NCI-H2171 (cell line): ENCODE measurements at regions not wholly inside any gene's neighbourhood (a gene's known extent, or its start where the extent isn't known, plus 50 kb on each side); places are given as distances from the start of the nearest gene placed in this dataset.

Experiments
- DNase-seq: peaks from one replicate; lab custom pipeline; 2025; lab: John Stamatoyannopoulos, UW

GRCh38 chr12:125193376-125194152 is 128.3 kb downstream of the AACS start:
- DNase-seq: no peak

DNA sequence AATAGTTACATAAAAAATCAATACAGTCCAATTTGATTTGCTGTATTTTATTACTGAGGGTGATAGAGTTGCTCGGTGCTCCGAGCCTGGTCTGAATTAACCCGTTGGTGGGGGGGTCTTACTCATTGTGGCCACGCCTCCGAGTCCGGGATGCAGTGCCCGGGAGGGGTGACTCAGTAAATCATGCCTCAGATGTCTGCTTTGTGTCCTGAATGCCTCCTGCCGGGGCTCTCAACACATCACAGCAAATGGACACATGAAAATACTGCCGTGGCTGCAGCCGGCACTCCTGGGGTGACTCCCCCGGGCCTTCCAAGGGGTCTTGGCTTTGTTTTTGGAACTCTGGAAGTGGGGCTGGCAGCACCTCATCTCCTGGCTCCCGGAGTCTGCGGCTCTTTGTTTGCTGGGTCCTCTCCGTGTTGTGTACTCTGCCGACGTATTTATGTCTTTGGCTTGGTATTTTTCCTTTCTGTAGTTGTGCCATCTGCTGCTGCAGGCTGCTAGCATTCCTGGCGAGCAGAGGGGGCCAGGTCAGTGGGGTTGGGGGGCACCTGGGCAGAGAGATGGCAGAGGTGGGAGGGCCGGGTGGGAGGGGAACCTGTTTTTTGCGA is 129.0 kb downstream of the AACS start:
- no peak for DNase-seq

DNA sequence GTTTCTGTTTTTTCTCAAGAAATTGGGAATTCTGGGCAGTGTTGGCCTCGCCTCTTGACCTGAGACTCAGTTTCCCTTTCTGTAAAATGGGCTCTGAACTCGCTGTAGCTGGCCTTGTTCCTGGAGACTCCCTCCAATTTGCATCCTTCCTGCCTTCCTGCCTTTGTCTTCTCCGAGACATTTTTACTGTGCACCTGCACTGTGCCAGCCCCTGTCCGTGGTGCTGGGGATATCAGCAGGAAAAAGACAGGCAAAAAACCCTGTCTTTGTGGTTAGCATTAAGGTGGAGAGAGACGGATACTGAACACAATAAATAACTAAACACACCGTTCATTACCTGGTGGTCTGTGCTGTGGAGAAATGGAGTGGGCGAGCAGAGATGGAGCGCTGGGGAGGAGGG is 129.8 kb downstream of the AACS start:
- DNase-seq: no peak

- no peak for DNase-seq
Observed at GRCh38 chr12:125197326-125197725, 132.1 kb downstream of the AACS start.

GRCh38 chr12:125198652-125199051 is 133.4 kb downstream of the AACS start:
- DNase-seq: no peak

DNA sequence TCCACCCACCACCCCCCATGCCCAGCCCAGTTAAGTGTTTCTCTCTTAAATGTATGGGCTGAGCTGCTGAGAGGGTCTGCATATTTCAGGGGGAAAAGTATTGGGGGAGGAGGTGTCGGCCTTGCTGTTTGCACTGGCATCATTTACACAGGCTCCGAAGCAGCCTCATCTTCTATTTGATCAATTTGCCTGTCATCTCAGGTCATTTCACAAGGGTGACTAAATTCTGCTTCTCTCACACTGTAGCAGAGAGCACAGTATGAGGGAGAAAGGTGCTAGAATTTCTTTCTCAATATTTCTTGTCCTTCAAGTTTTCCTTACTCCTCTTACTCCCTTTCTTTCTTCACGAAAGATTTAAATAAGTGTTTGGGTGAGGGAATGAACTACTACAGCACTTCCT is 135.9 kb downstream of the AACS start:
- DNase-seq: no peak

DNA sequence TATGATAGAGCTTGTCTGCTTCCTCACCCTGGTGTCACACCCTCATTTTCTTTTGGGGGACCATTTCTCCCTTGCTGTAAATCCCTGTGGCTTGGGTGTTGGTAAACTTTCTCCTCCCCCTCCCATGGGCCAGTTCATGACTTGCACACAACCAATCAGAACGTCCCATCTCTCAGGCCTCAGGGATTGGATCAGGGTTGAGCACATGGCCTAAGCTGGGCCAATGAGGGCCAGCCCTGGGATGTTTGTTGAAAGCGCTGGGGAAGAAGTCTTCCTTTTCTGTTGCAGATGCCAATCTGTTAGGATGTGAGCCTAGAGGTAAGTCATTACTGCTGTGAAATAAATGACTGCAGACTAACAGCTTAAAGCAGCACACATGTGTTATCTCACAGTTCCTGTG is 136.7 kb downstream of the AACS start:
- no peak for DNase-seq

DNA sequence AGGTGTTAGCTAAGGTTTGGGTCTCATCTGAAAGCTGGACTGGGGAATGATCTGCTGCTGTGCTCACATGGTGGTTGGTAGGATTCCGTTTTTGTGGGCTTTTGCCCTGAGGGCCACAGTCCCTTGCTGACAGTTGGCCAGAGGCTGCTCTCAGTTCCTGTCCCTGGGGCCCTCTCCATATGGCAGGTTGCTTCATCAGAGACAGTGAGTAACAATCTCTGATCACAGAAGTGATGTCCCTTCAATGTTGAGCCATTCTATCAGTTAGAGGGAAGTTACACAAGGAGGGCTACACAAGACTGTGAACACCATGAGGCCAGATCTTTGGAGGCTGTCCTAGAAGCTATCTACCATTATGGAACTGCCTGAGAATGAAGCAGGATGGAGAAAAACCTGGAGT is 137.2 kb downstream of the AACS start:
- no peak for DNase-seq

GRCh38 chr12:125203145-125203765 is 138.0 kb downstream of the AACS start:
- peak; percentile 15 for DNase-seq

DNA sequence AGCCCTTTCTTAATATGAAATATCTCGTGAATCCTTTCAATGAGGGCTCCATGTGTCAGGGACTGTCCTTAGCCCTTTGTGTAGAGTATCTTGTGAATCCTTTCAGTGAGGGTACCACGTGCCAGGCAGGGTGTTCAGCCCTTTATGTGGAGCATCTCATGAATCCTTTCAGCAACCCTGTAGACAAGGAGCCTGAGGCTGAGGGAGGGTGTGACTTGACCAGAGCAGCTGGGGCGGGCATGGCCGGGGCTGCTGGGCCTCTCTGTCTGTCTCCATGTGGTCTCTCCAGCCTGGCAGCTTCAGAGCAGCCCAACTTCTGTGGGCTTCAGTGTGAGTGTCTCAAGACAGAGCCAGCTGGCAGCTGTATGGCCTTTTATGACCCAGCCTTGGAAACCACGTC is 140.2 kb downstream of the AACS start:
- no peak for DNase-seq

GRCh38 chr12:125206711-125207110 is 141.5 kb downstream of the AACS start:
- no peak for DNase-seq

DNA sequence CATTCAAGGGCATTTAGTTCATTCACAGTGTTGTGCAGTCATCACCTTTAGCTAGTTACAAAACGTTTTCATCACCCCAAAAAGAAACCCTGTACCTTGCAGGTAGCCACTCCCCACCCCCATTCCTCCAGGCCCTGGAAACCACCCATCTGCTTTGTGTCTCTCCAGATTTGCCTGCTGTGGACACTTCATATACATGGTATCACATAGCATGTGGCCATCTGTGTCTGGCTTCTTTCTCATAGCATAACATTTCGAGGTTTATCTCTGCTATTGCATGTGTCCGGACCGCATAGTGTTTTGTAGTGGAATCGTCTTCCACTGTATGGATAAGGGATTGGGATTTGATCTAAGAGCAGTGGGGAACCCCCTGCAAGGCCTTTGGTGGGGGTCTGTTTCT is 143.1 kb downstream of the AACS start:
- no peak for DNase-seq

GRCh38 chr12:125208942-125209341 is 143.7 kb downstream of the AACS start:
- no peak for DNase-seq

DNA sequence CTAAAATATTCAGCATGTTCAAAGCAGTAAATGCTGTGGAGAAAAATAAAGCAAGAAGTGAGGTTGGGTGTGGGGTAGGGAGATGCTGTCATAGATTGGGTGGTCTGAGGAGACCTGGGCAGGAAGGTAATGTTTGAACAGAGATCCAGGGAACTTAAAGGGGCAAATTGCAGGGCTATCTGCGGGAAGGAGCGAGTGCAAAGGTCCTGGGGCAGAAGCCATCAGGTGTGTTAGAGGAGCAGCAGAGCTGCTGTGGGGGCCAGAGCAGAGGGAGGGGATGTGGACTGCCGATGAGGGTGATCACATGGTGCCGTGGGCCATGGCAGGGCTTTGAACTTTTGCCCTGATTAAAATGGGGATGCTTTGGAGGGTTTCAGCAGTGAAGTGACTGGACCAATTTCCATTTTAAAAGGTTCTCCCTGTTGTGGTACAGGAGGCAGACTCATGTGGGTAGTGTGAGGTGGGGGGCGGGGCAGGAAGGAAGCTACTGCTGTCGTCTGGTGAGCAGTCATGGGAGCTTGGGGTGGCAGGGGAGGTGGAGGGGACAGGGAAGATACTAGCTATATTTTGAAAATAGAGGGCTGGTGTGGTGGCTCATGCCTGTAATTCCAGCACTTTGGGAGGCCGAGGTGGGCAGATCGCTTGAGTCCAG is 145.0 kb downstream of the AACS start:
- no peak for DNase-seq

GRCh38 chr12:125211464-125211863 is 146.2 kb downstream of the AACS start:
- no peak for DNase-seq

- no peak for DNase-seq
Observed at GRCh38 chr12:125214289-125214688, 149.1 kb downstream of the AACS start.

DNA sequence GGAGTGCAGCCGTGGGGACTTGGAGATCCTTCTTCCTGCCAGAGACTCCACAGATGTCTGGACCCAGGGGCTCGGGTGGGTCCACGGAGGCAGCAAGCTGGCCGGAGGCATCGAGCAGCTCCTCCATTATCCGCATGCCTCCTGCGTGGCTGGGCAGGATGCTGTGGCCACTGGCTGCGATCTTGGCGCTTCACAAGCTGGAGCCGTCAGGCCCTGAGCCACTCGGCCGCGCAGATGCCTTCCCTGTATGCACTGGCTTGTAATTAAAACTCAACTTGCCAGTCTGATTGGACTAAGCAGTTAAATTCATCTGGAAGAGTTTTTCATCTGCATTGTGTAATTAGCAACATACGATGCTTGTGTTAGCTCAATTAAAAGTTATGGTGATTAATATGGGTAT is 151.5 kb downstream of the AACS start:
- DNase-seq: no peak

DNA sequence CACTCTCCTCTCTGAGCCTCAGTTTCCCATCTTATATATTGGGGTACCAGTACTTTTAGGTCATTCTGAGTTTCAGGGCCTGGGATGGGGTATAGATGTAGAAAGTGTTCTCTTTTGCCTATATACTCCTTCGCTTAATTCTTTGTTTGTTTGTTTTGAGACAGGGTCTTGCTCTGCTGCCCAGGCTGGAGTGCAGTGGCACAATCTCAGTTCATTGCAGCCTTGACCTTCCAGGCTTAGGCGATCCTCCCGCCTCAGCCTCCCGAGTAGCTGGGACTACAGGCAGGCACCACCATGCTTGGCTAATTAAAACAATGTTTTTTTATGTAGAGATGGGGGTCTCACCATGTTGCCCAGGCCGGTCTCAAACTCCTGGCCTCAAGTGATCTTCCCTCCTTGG is 152.1 kb downstream of the AACS start:
- no peak for DNase-seq

DNA sequence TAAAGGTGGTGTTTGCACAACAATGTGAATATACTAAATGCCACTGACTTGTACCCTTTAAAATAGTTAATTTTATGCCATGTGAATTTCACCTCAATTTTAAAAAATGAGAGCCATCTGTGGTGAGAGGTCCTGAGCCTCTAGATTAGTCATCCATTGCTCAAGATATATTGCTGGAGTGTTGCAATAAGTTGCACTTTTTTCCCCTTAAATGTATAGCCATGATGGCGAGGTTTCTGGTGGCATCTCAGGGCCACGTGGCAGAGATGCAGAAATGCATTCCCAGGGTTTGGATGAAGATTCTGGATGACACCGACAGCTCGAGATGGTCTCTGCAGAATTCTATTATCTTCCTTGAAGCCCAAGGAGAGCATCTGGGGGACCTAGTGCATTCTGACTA is 153.7 kb downstream of the AACS start:
- no peak for DNase-seq

GRCh38 chr12:125220404-125221273 is 155.4 kb downstream of the AACS start:
- no peak for DNase-seq

- no peak for DNase-seq
Observed at GRCh38 chr12:125221602-125222001, 156.4 kb downstream of the AACS start.

DNA sequence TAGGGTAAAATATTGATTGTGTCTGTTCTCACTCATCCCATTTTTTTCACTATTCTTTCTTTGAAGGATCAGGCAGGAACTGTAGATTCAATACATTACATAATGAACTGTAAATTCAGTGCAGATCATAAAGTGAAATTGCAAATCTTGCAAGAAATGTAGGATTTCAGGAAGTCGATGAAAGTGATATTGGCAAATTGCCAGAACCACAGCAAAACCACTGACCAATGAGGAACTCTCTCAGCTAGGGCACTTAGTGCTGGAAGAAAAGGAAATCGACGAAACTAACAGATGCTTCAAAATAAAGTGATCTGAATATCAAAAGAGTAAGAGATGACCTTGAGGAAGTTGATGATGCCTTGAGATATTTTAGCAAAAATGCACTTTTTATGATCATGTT is 157.6 kb downstream of the AACS start:
- no peak for DNase-seq
